ENCODE measurements at regions not wholly inside any gene's neighbourhood (a gene's known extent, or its start where the extent isn't known, plus 50 kb on each side); places are given as distances from the start of the nearest gene placed in this dataset.
"Not testable (repeated sequence)": the region's sequence is repeated elsewhere in the genome, so short reads cannot be mapped to it uniquely, and the experiment has no call there.

- peak in 2 of 4 experiments; percentile 22 to 36 for DNase-seq
These were observed 387.2 kb downstream of the TCERG1L start for GRCh38 chr10:130924138-130924819.

- DNase-seq: no peak
These were observed 385.1 kb downstream of the TCERG1L start for GRCh38 chr10:130926442-130926841.

GRCh38 chr10:130927157-130927556 lies 384.4 kb downstream of the TCERG1L start:
- DNase-seq: no peak

- DNase-seq: no peak
These were observed 383.2 kb downstream of the TCERG1L start for GRCh38 chr10:130928306-130928705.

DNA sequence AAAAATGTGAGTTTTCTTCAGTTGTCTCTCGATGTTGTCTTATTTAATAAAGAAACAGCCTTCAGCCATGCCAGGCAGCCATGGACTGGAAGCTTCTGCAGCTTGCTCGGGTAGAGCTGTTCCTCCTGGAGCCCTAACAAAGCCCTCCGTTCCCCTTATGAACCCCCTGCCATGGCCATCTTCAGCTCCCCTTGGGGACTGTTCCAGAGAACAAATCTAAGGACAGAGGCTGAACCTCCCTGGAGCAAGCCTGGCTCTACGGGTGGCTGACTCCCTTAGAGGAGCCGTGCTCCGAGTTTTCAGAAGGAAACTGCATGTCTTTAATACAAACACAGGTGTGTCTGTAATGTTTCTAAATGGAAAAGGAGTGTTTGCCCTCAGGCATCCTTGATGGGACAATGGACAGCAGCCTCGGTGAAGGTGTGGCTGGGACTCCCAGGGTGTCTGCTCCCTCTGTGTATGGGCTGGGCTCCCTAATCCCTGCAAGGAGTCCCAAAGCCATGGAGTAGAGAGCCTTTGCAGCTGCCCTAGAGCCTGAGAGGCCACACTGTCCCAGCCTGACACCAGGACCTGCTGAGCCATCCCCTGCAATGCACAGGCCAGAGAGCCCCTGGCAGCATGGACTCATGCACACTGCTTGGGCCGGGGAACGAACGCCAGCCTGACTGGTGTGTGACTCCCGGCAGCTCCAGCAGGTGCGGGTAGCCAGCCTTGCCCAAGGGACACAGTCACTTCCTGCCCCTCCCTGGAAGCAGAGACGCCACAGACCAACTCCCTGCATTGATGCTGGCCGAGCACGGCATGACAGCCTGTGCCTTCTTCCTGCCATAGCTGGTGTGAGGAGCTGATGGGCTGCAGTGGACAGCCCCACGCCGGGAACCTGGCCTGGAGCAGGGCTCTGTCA lies 381.8 kb downstream of the TCERG1L start:
- no peak for DNase-seq

DNA sequence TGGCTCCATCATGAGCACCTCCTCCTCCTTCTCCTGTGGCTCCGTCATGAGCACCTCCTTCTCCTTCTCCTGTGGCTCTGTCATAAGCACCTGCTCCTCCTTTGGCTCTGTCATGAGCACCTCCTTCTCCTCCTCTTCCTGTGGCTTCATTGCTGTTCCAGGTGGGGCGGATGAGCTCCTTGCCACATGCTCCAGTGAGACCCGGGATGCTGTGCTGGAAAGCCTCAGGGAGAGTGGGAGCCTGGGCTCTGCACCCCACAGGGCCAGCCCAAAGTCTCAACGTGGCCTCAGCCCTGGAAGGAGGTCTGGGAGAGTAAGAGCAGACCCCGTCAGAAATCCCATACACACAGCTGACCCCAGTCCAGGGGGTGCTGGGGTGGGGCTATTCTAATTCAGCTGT lies 380.7 kb downstream of the TCERG1L start:
- DNase-seq: no peak

- no peak for DNase-seq
These were observed 380.3 kb downstream of the TCERG1L start for GRCh38 chr10:130931256-130931655.

DNA sequence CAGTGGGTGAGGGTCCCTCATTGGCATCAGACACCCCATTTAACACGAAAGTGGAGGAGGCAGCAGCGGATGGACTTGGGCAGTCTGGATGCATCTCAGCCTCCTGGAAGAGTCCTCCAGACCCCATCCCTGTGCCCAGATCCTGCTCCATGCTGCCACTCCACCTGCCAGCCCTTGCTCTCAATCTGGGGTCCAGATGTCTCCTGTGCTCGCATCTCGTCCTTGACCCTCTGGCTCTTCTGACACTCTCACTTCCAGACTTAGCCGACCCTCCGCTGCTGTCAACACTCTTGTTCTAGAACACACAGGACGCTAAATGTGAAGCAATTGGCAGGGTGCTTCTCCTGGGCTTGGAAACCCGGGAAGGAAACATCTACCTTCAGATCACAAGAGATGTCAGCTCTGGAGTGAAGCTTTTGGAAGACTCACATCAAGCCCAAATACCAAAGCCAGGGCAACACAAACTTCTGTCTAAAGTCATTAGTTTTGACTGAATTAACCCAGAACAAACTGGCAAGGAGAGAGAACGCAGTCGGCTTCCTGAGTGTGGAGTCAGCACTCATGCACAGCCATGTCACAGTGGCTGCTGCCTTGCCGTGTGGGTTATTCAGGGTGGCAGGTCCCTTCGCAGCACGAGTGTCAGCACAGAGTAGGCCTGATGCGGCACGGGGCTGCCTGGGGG lies 379.1 kb downstream of the TCERG1L start:
- DNase-seq: no peak

DNA sequence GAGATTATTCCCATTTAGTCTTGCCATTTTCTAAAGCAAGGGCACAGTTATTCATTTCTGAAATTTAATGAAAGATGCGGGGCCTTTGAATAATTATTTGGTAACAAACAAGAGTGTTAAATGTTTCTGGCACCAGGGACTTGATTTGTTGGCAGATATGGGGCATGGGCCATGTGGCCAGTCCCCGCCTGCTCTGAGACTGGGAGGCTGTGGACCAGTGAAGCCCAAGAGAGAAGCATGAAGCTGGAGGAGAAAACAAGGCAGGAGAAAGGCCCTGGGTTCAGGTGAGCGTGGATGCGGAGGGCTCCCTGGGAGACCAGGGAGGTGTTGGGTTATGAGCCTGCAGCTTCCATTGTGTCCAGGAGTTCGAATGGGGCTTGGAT lies 378.5 kb downstream of the TCERG1L start:
- DNase-seq: no peak

DNA sequence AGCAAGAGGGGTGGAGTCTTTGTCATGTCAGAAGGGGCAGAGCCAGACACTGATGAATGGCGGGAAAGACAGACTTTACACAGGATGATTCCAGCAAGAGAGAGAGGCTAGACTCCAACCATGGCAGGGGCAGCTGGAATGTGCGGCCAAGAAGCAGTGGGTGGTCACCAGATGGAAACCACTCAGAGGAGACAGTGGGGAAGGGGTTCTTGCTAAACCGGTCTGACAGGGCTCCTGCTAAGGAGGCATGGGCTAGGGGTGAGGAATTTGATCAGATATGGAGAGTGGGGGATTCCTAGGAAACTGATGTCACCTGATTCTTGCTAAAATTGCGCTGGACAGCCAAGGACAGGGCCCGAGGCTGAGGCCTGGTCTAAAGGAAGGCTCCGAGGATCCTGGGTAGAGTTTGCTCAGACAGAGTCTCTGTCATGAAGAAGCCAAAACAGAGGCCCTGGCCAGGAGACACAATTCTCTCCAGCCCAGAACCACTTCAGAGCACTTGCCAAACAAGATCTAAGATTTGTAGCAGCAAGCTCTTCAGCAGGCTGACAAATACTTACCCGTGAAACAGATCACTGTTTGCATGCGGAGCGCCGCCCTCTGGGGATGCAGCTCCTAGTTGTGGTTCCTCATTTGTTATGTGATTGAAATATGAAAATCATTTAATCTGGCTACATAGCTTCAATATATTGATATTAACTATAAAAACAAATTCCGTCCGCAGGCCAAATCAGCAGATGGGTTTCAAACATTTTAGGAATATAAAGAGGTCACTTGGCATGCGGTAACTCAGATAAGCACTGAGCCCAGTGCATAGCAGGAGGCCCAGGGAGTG lies 377.0 kb downstream of the TCERG1L start:
- DNase-seq: no peak

- DNase-seq: no peak
These were observed 376.4 kb downstream of the TCERG1L start for GRCh38 chr10:130935128-130935439.

DNA sequence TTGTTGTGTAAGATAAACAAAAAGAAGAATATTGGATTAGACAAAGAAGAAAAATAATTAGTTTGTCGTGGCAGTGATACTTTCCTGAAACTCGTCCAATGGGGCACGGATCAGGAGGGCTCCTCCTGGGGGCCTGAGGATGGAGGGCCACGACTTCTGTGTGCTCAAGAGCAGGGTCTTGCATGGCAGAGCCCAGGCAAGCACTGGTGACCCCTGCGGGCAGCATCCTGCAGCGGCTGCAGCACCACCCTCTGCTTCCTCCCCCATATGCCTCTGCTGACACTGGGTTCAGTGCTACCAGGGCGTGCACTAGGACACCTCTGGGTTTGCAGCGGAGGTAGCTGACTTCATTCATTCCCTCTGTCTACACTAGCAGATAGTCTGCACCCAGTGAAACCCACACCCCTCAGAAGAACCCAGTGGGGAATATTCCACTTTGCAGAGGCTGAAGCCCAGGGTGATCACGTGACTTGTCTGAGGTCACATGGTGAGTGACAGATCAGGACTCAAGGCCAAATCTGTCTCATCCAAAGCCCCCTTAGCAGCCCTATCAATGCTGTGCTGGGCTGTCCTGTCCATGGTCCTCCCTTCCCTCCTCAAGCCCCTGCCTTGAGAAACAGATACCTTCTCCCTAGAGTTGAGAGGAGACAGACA lies 375.5 kb downstream of the TCERG1L start:
- DNase-seq: no peak

DNA sequence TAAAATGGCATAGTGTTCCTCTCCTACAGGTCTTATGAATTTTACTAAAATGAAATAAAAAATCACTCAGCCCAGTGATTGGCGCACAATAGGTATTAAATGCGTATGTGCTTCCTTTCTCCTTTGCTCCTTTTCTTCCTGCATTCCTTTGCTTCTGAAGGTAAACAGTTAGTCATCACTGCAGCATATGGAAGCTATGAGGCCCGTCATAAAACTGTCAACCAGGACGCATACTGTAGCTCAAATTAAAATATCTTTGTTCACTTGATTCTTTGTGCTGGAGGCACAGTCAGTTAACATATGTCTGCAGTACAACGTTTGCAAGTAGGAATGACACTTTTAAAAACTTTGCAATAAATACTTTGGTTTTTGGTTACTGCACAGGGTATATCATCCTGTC lies 374.7 kb downstream of the TCERG1L start:
- DNase-seq: no peak

DNA sequence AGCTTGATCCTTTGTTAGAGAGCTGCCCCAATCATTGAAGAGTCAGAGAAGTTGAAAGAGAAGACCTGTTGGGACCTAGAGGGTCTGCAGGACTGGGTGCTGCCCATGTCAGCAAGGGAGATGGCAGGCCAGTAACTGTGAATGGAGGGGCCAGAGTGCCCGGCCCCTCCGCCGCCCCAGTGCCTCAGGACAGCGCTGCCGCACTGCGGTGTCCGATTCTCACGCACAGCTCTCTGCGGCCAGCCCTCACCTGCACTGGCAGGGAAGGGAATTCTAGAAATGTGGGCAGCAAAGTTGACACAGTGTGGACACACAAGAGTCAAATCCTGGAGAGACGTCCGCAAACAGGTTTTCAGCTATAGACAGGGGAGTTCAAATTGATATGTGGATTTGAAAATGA lies 373.5 kb downstream of the TCERG1L start:
- no peak for DNase-seq

GRCh38 chr10:130938891-130939290 lies 372.6 kb downstream of the TCERG1L start:
- DNase-seq: not testable (repeated sequence)

- DNase-seq: peak; percentile 2 to 10 (median 5)
These were observed 369.6 kb downstream of the TCERG1L start for GRCh38 chr10:130941886-130942285.

DNA sequence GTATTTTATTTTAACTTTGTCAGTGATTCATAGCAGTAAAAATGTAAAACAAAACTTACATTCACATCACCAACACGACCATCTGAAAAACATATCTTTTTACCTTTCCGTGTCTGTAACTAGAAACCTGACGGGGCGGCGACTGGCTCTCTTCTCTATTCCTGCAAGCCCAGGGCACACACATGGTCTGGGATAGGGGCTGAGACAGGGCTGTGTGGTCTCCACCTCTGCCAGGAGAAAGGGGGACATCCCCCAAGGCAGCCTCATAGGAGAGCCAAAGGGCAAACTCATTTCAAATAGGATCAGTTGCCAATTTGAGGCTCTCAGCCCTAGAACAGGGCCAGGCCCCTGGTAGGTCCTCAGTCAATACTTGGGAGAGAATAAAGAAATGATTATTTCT lies 359.4 kb downstream of the TCERG1L start:
- DNase-seq: no peak

DNA sequence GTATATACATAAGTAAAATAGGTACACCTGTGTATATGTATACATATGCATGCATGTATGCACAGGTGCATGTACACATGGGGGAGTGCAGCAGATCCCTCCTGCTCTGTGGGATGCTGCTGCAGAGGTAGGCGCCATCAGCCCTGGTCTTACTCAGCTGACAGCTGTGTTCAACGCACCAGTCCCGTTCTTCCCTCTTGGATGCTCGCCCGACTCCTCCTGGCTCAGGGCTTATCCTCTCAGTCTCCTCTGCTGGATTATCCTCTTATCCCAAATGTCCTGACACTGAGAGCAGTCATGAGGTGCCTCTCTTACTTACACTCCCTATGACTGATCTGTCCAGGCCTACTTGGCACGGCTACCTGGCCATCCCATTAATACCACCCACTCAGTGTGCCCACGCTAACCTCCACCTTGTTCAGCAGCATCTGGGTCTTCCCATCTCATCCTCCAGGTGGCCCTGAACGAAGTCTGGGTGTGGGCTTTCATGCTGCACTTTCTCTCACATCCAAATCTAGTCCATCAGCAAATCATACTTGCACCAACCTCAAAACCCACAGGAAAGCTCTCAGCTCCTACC lies 357.1 kb downstream of the TCERG1L start:
- no peak for DNase-seq

DNA sequence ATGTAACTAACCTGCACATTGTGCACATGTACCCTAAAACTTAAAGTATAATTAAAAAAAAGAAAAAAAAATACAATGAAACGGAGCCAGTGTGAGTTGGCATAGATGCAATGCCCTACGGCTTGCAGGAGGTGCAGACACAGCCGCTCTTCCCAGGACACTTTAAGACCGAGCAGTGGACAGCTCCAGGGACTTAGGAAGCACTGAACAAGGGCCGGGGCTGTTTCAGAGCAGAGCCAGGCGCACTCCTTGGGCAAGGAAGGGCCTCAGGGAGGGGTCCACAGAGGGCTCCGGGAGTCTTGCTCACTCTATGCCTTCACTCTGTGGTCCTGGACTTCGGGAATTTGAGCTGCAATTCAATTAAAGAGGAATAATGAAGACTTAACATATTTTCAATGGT lies 355.3 kb downstream of the TCERG1L start:
- DNase-seq: no peak

DNA sequence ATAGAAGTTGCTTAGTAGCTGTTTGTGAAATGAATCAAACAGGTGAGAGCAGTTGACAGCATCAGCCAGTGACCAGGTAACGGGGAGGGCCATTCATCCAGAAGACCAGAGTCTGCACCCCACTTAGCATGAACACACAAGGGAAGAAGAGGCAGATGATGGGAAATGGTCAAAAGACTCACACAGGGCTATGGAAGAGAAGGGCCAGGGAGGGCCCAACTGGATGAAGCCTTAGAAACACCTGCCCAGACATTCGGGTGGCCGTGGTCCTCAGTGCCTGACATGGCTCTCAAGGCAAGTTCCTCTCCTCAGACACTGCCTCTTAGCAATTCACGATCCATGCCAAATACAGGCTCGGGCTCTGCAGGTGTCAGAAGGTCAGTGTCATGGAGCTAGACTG lies 354.1 kb downstream of the TCERG1L start:
- no peak for DNase-seq

DNA sequence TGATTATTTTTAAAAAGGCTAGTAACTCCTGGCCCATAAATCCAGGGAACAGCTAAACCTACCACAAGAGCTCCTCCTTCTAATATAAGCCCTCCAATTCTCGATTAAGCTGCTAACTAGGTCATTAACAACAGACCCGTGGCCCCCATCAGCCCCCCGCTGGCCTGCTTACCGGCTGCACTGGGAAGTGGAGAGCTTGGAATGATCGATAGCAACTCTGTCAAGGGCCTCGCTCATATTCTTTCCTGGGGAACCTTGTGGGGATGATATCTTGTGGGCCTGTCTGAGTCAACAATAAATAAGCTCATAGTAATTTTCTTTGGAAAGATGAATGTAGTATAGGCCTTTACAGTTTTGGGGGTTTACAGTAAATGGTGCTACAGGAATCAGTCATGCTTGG lies 353.5 kb downstream of the TCERG1L start:
- no peak for DNase-seq

All from suppressor macrophage (primary cell).